ENCODE measurements at regions not wholly inside any gene's neighbourhood (a gene's known extent, or its start where the extent isn't known, plus 50 kb on each side); places are given as distances from the start of the nearest gene placed in this dataset.

GRCh38 chr17:71480099-71480498 lies 640.7 kb upstream of the SOX9 start:
- ATAC-seq (ENCODE audit: low read depth) (no peak), DNase-seq (no peak)
- H2BK15ac ChIP-seq (ENCODE audit: low read depth, low read length): no peak overlapping the region
- intact Hi-C loops (cut with micrococcal nuclease) (no loop called here), dilution Hi-C loops (cut with HindIII; ENCODE audit: low sequenced_read_pairs, unreplicated experiment) (no loop called here), in situ Hi-C loops (cut with MboI; ENCODE audit: low sequenced_read_pairs) (loop anchor here (10.0 kb wide), 1 partner anchor 625 kb away; no protein-coding TSS in a partner anchor)
- no peak overlapping the region for H2BK5ac ChIP-seq (ENCODE audit: low read depth, low read length, poor library complexity, severe bottlenecking)
- H3K14ac ChIP-seq (replicated peaks; ENCODE audit: low read depth, low read length): no peak overlapping the region
- no peak overlapping the region for H4K8ac ChIP-seq (ENCODE audit: low read depth in 2 of 2, low read length in 2 of 2)
- no peaks in the 10 kb centered on the region for H3K4me1 ChIP-seq (ENCODE audit: control insufficient read depth, insufficient read depth, low read length)
- H3K4me2 ChIP-seq (ENCODE audit: low read depth, low read length): no peak overlapping the region
- no peak overlapping the region for H3K4me3 ChIP-seq (ENCODE audit: insufficient read depth, low read depth, low read length)
- no peak overlapping the region for H3K23ac ChIP-seq (ENCODE audit: low read depth, low read length)
- H2BK20ac ChIP-seq (ENCODE audit: low read depth, low read length): no peak overlapping the region
- no peak overlapping the region for H4K91ac ChIP-seq (ENCODE audit: insufficient read depth, low read depth, low read length)
- no peaks in the 10 kb centered on the region for H3K27me3 ChIP-seq (ENCODE audit: control insufficient read depth, insufficient read depth, low read length)
- H2AK9ac ChIP-seq (replicated peaks; ENCODE audit: low read depth, low read length, poor library complexity): no peak overlapping the region
- H2AK5ac ChIP-seq (ENCODE audit: low read depth, low read length): no peak overlapping the region
- no peak overlapping the region for H4K5ac ChIP-seq (ENCODE audit: low read depth, low read length)
- H2BK120ac ChIP-seq (ENCODE audit: low read depth, low read length): no peak overlapping the region
- H3K79me1 ChIP-seq (ENCODE audit: low read depth in 1 of 2, low read length in 2 of 2): no peaks in the 10 kb centered on the region
- no peak overlapping the region for H2AFZ ChIP-seq (replicated peaks; ENCODE audit: low read length, poor library complexity)
- POLR2A ChIA-PET (ENCODE audit: unreplicated experiment): no interaction called here
- BruUV-seq (replicated peaks): no TSS peak
- no peaks in the 10 kb centered on the region for H4K20me1 ChIP-seq (ENCODE audit: insufficient read depth, low read length)
- no CpG with 5 or more reads among the region's 3 CpGs for WGBS, 2 experiments (ENCODE audit: extremely low coverage in 2 of 2, insufficient read length in 1 of 2)
- no peak overlapping the region for H3K4ac ChIP-seq (ENCODE audit: low read depth, low read length)
- CTCF ChIA-PET: interaction anchor here (0.6 kb wide), 1 partner anchor 8 kb away, joined by 3 read pairs; no protein-coding TSS in a partner anchor
- no peaks in the 10 kb centered on the region for H3K9me1 ChIP-seq (ENCODE audit: insufficient read depth, low read length)
- H3K9me3 ChIP-seq (ENCODE audit: control insufficient read depth, insufficient read depth, low read length): no peaks in the 10 kb centered on the region
- no peak overlapping the region for H3K56ac ChIP-seq (ENCODE audit: extremely low read depth, insufficient read depth, low read length)
- H3K18ac ChIP-seq (ENCODE audit: low read depth, low read length): no peak overlapping the region
- no peak overlapping the region for H3K9ac ChIP-seq (ENCODE audit: low read depth, low read length)
- H3K27ac ChIP-seq (ENCODE audit: insufficient read depth, low read length): no peak overlapping the region
- H3K36me3 ChIP-seq (ENCODE audit: control insufficient read depth, insufficient read depth, low read length): no peaks in the 10 kb centered on the region
- TF ChIP-seq RFX5 (IDR thresholded peaks at IDR 0.05; ENCODE audit: low read depth, low read length) (no peak), RCOR1 (IDR thresholded peaks at IDR 0.05; ENCODE audit: insufficient replicate concordance, low read length) (no peak), MXI1 (IDR thresholded peaks at IDR 0.05; ENCODE audit: borderline replicate concordance, low read depth, low read length) (no peak), FOS (IDR thresholded peaks at IDR 0.05; ENCODE audit: low read depth, low read length) (no peak), CHD1 (IDR thresholded peaks at IDR 0.05; ENCODE audit: low read depth, low read length) (no peak), MAFK (IDR thresholded peaks at IDR 0.05; ENCODE audit: low read depth, low read length) (no peak), NFE2L2 (IDR thresholded peaks at IDR 0.05; ENCODE audit: low read depth, low read length) (no peak), BHLHE40 (IDR thresholded peaks at IDR 0.05; ENCODE audit: low read depth, low read length) (no peak), POLR2A (IDR thresholded peaks at IDR 0.05; ENCODE audit: low read depth, low read length) (no peak), USF2 (IDR thresholded peaks at IDR 0.05; ENCODE audit: low read depth, low read length) (no peak), RAD21 (IDR thresholded peaks at IDR 0.05; ENCODE audit: low read length) (no peak), CTCF (conservative IDR thresholded peaks at IDR 0.05; ENCODE audit: low read depth, low read length) (no peak), SMC3 (IDR thresholded peaks at IDR 0.05; ENCODE audit: low read depth, low read length) (no peak)
- TF ChIP-seq, protein P1, sequence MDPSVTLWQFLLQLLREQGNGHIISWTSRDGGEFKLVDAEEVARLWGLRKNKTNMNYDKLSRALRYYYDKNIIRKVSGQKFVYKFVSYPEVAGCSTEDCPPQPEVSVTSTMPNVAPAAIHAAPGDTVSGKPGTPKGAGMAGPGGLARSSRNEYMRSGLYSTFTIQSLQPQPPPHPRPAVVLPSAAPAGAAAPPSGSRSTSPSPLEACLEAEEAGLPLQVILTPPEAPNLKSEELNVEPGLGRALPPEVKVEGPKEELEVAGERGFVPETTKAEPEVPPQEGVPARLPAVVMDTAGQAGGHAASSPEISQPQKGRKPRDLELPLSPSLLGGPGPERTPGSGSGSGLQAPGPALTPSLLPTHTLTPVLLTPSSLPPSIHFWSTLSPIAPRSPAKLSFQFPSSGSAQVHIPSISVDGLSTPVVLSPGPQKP (IDR thresholded peaks at IDR 0.05; ENCODE audit: borderline replicate concordance, low read depth, low read length): no peak

Measured in IMR-90 (cell line).